Cardiac muscle cell (in vitro differentiated cells and primary cell): ENCODE measurements at regions not wholly inside any gene's neighbourhood (a gene's known extent, or its start where the extent isn't known, plus 50 kb on each side); places are given as distances from the start of the nearest gene placed in this dataset.
A peak's percentile ranks its signal among the peaks of the same experiment; 100 is the strongest.

Experiments used
- DNase-seq, 2 donors: peaks; one replicate each; pipeline versions ENCODE4 v3.0.0 to v3.0.0-alpha.2; 2010 to 2017; ENCODE audit warnings: low read depth in 1 of 2, low spot score in 1 of 2
- H3K27ac ChIP-seq: fragments of 200-600 bp; sonication (generic); 2 replicates; pipeline ENCODE4 v1.5.1; 2016
- H3K27me3 ChIP-seq: fragments of 200-600 bp; sonication (generic); 2 replicates; pipeline ENCODE4 v1.6.0; 2016; ENCODE audit warnings: control low read depth
- H3K36me3 ChIP-seq: fragments of 200-600 bp; sonication (generic); 2 replicates; pipeline ENCODE4 v1.5.1; 2016; ENCODE audit warnings: control low read depth
- H3K4me1 ChIP-seq: fragments of 200-600 bp; sonication (generic); 2 replicates; pipeline ENCODE4 v1.8.1; 2017; ENCODE audit warnings: low read depth, mild to moderate bottlenecking, mixed run types
- H3K4me3 ChIP-seq: fragments of 200-600 bp; sonication (generic); 2 replicates; pipeline ENCODE4 v1.5.1; 2016; ENCODE audit warnings: mild to moderate bottlenecking
- H3K9me3 ChIP-seq: fragments of 200-600 bp; sonication (generic); 2 replicates; pipeline ENCODE4 v1.5.1; 2017; ENCODE audit warnings: low read depth, mild to moderate bottlenecking, control low read depth
- CTCF ChIP-seq: IDR thresholded peaks from 2 replicates; pipeline ENCODE4 v1.5.1; 2012; ENCODE audit warnings: low read depth, mild to moderate bottlenecking, low read length

GRCh38 chr12:46669720-46670119 is 156.1 kb downstream of the SLC38A4 start:
- DNase-seq, result no peak

GRCh38 chr12:46667551-46667950 is 158.2 kb downstream of the SLC38A4 start:
- H3K27me3 ChIP-seq, result no peaks in the 10 kb centered on the region
- no peaks in the 10 kb centered on the region for H3K4me1 ChIP-seq
- H3K27ac ChIP-seq, result no peak overlapping the region
- TF ChIP-seq CTCF, result no peak
- H3K9me3 ChIP-seq, result no peaks in the 10 kb centered on the region
- H3K36me3 ChIP-seq, result no peaks in the 10 kb centered on the region
- DNase-seq, result peak in 1 of 2 donors; percentile 36
- H3K4me3 ChIP-seq, result no peak overlapping the region

More at GRCh38 chr12:46669720-46670119, 156.1 kb downstream of the SLC38A4 start:
- no peak overlapping the region for H3K4me3 ChIP-seq
- no peaks in the 10 kb centered on the region for H3K9me3 ChIP-seq
- TF ChIP-seq CTCF, result no peak
- no peaks in the 10 kb centered on the region for H3K36me3 ChIP-seq
- no peak overlapping the region for H3K27ac ChIP-seq
- no peaks in the 10 kb centered on the region for H3K4me1 ChIP-seq
- no peaks in the 10 kb centered on the region for H3K27me3 ChIP-seq

- H3K4me1 ChIP-seq, result peaks cover 13% of the 10 kb centered on the region
- no peak overlapping the region for H3K27ac ChIP-seq
- no peak for TF ChIP-seq CTCF
- H3K9me3 ChIP-seq, result no peaks in the 10 kb centered on the region
- H3K4me3 ChIP-seq, result no peak overlapping the region
- DNase-seq, result peak in 1 of 2 donors; percentile 83
- no peaks in the 10 kb centered on the region for H3K27me3 ChIP-seq
- no peaks in the 10 kb centered on the region for H3K36me3 ChIP-seq
Observed at GRCh38 chr12:46664761-46665287, 161.0 kb downstream of the SLC38A4 start.

- Histone ChIP-seq H3K4me3 (no peak overlapping the region), H3K36me3 (no peaks in the 10 kb centered on the region), H3K9me3 (no peaks in the 10 kb centered on the region), H3K27ac (no peak overlapping the region), H3K4me1 (peaks cover 28% of the 10 kb centered on the region), H3K27me3 (no peaks in the 10 kb centered on the region)
- TF ChIP-seq CTCF, result no peak
- no peak for DNase-seq
Observed at GRCh38 chr12:46663318-46663717, 162.5 kb downstream of the SLC38A4 start.

- no peaks in the 10 kb centered on the region for H3K36me3 ChIP-seq
- peaks cover 38% of the 10 kb centered on the region for H3K4me1 ChIP-seq
- peak; percentile 83 for TF ChIP-seq CTCF
- H3K27ac ChIP-seq, result peak overlapping the region; percentile 1
- no peaks in the 10 kb centered on the region for H3K9me3 ChIP-seq
- H3K4me3 ChIP-seq, result no peak overlapping the region
- no peaks in the 10 kb centered on the region for H3K27me3 ChIP-seq
- DNase-seq, result peak; percentile 78 to 94
Observed at GRCh38 chr12:46661110-46661845, 164.5 kb downstream of the SLC38A4 start.
